UCSD-AML1 (cell line): ENCODE measurements at regions not wholly inside any gene's neighbourhood (a gene's known extent, or its start where the extent isn't known, plus 50 kb on each side); places are given as distances from the start of the nearest gene placed in this dataset.
"Not testable (repeated sequence)": the region's sequence is repeated elsewhere in the genome, so short reads cannot be mapped to it uniquely, and the experiment has no call there.

Experiments used
- DNase-seq: peaks from one replicate; lab custom pipeline; 2025; ENCODE audit not compliant: unreplicated experiment; lab: John Stamatoyannopoulos, UW

DNA sequence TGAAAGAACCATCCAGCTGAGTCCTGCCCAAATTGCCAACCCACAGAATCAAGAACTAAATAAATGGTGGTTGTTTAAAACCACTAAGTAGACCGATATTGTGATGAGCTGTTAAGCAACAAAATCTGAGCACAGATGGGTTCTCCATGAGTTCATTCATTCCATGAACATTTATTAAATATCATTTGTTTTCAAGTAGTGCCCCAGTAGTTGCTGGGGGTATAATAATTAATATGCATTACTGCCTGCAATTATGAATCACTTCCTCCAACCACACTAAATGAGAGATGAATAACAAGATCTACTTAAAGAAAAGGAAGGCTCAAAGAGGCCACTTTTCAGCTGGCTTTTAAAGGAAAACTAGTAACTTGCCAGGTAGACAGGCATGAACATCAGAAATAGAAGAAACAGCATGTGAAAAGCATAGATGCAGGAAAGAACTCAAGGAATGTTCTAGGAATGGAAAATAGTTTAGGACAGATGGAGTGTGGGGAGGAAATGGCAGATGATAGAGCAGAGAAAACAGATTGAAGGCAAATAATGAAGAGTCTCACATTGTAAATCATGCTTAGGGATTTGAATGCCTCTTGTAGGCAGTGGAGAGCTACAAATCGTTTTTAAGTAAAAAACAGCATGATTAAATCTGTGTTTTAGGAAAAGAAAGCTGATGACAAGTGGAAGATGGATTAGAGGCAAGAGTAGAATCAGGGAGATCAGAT, 641.7 kb upstream of the DIPK2B start:
- DNase-seq: no peak

DNA sequence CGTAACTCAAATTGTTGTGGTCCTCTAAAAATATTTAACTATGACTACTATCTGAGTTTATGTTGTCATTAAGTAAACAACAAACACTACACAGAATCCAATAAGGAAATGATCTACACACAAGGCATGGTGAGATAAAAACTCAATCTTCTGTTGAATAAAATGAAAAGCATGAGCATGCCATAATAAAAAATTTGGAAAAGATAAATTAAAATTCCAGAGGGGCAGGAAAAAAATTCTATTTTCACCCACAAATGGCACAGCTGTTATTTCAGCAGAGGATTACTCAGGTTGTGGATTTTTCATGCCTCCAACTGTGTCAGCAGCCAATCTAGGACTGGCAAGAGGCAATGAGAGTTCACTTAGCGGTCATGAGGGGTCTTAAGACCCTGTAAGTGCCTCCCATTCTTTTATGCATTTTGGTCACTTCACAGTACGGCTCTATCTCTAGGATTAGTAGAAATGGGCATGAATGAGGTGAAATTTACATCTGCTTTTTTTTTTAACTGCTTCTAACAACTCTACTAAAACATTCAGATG, 639.8 kb upstream of the DIPK2B start:
- DNase-seq: no peak

DNA sequence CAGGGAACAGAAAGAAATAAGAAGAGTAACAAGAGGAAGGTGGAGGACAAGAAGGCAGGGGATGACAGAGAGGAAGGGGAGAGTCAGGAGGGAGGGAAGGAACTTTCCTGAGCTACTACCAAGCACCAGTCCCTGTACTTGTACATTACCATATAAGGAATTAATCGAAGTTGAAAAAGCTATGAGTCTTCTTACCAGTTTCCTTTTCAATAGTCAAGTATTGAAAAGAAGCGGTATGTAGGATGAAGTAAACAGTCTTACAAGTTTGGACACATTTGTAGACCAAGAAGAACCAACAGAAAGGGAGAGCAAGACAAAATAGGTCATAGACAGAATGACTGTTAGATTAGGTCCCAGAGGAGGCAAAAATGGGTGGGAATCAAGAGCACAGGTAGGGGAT, 629.7 kb upstream of the DIPK2B start:
- DNase-seq: no peak

DNA sequence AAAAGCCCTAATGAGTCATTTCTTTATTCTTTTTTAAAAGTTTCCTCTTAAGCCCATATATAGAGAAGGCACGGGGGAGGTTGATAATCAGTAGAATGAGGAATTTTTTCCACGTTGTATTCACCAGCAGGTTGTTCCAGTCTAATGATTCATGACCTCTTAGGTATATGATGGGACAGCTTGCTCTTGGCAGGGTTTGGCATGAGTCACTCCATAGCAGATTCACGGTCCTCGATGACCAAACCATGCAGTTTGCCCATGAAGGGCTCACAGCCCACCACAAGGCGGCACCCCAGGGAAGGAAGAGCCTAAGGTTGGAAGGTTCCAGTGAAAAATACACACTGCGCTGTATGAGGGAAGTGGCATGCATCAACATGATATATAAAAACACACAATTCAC, 623.8 kb upstream of the DIPK2B start:
- peak; percentile 21 for DNase-seq

DNA sequence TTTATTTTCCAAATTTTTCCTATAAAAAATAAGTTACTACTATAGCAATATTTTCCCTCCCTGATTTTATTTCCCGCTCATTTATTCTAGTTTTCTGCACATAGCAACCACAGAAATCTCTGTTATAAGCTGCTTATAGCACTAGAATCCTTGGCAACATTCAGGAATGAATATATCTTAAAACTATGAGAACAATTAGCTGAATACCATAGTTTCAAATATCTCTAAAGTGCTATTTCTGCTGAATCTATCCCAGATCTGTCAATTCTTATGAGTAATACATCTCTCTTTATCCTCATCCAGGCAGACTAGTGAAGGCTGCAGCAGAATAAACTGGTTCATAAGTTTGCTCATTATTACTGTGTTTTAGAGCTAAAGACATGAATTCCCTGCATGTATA, 622.9 kb upstream of the DIPK2B start:
- DNase-seq: no peak

DNA sequence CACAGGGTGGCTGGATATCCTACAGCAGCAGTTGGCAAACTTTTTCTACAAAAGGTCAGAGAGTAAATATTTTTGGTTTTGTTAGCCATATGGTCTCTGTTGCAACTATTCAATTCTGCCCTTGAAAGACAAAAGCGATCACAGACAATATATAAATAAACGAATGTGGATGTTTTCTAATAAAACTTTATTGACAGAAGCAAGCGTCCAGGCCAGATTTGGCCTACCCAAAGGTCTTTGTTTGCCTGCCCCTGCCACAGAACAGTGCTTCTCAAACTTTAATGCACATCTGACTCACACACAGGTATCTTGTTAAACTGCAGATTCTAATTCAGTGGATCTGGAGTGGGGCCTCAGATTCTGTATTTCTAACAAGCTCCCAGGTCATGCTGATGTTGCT, 621.4 kb upstream of the DIPK2B start:
- DNase-seq: no peak

DNA sequence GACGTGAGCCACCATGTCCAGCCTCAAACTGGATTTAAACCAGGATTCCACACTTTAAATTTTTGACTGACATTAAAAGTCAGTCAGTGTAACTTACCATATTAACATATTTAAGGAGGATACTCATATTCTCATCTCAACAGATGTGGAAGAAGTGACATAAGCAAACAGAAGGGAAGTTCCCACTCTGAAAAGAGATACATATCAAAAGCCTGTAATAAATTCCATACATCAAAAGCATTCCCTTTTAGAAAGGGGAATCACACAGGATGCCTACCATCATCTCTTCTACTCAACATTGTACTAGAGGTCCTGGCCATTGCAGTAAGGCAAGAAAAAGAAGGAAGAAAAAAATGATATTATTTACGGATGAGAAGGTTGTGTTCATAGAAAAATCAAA, 618.2 kb upstream of the DIPK2B start:
- DNase-seq: no peak

DNA sequence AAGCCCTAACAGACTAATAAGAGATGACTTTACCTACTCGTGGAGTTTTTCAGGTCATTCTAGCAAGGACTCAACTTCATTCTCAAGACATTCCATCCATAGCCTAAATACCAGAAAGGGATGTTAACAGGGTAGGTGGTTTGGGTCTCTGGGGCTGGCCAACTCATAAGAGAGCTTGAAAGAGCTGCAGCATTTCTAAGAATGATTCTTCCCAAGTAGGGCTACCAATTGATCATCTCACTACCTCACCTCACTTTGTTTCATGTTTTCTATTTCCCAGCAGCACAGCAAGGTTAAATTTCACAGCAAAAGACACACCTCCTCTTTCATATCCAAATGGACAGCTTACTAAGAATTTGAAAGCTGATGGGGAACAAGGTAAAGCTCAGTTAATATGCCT, 614.8 kb upstream of the DIPK2B start:
- DNase-seq: no peak

DNA sequence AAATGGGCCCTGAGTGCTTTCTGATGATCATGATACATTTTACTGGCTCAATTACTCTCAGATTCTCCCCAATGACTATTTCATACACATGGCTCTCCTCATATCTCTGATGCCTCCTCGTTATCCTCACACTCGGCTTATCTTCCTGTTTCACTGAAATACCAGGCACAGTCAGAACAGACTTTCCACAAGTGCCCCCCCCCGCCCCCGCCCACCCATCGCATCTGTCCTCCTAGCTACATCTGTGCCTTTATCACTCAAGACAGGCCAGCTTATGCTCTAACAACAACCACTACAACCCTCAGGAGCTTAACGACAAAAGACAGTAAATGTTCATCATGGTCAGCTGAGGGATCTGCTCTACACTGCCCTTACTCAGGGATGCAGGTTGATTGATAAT, 610.6 kb upstream of the DIPK2B start:
- DNase-seq: no peak

DNA sequence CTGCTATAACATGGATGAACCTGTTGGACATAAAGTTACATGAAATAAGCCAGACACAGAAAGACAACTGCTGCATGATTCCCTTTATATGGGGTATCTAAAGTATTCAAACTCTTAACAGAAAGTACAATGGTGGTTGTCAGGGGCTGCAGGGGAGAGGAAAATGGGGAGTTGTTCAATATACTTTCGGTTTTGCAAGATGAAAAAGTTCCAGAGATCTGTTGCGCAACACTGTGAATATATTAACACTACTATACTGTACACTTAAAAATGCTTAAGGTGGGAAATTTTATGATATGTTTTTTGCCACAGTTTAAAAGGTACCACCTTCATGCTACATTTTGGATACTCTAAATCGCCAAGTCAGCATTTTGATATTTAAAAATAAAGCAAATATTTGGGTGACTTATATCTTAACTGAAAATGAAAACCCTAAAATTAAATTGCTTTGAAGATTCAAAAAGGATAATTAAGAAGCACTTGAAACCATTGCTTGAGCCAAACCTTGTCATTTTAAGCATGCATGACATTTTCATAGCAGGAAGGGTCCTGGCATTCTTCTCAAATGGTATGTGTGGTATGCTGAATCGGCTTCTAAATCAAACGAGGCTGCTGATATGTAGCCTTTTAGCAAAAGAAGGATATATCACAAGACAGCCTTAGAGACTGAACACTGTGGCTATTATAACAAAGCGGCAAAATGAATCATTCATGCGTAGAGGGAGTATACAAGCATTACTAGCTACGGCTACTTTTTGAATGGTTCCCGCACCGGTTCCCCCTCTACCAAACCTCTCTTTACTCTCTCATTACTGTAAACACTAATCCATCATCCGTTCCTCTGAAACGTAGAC, 607.1 kb upstream of the DIPK2B start:
- no peak for DNase-seq

DNA sequence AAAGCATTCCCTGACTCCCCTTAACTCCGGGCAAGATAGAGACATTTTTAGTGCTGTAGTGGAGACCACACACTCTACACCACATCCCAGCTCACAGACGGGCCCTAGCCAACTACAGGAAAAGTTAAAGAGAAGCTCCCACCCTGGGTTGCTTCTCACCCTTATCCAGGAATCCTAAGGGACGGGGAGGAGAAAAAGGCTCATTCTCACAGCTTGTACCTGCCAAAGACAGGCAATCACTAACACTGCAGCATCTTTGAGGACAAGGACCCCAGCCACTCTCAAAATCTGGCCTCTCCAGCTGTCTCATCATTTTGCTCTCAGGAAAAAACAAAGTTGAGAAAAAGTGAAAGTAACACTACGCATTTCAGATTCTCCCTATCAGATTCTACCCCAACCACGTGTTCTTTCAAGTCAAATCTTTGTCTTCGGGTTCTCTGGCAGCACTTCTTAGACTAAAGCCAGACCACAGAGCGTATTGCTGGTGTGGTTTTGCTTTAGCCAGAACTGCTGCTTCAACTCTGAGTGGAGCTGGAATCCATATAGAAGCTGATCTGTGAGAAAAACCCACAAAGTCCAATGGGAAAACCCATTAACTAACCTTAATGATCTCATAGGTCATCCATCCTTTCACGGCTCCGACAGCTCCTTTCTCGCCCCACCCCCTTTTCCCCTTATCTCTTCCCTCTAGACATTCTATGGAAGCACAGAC, 605.9 kb upstream of the DIPK2B start:
- DNase-seq: no peak

DNA sequence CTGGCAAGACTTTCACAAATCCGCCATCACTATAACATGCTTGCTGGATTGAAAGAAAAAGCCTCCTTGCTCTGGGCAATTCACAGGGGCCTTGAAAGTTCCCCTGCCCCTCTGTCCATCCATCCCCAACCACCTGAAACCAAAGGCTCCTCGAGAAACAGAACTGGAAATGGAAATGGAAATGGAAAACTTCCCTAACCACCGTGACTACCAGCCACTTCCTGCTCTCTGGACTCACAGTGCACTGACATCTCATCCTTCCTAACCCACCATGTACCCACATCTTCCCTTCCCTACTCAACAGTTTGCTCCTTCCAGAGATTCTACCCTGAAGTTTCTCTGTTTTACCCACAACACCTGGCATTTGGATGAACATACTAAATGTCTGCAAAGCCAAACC, 603.6 kb upstream of the DIPK2B start:
- DNase-seq: no peak

DNA sequence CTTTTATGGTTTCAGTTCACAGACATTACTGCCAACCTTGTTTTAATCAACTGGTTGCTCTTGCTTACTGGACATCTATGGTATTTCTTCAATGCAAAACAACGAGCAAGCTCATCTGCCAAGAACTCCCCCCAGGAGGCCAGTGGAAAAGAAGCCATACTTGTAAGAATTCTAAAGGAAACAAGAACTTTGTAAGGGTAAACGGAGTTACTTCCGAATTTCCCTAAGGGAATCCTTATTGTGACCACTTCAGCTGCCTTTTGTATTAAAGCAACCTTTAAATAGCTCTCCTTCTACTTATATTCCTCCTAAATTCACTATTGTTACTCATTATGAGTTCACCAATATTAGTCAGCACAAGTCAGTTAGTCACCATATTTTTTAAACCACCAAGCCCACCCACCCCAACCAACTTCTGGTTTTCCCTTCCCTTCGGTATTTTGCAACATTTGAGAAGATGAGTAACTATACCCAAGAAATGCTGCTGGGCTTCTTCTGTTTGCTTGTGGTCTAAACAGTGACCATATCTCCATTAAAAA, 602.8 kb upstream of the DIPK2B start:
- DNase-seq: no peak

DNA sequence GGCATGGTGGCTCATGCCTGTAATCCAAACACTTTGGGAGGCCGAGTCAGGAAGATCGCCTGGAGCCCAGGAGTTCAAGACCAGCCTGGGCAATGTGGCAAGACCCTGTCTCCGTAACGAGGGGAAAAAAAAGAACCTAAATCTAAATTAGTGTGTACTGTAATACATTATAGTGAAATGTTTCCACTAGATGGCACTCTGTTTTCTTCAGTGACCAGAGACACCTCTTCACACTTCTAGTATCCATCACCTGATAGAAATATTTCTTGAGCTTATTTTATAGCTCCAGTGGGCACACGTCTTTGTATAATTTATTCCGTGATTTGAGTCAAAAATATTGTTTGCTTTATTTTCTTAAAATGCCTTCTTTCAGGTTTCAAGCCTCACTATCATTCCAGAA, 600.9 kb upstream of the DIPK2B start:
- no peak for DNase-seq

DNA sequence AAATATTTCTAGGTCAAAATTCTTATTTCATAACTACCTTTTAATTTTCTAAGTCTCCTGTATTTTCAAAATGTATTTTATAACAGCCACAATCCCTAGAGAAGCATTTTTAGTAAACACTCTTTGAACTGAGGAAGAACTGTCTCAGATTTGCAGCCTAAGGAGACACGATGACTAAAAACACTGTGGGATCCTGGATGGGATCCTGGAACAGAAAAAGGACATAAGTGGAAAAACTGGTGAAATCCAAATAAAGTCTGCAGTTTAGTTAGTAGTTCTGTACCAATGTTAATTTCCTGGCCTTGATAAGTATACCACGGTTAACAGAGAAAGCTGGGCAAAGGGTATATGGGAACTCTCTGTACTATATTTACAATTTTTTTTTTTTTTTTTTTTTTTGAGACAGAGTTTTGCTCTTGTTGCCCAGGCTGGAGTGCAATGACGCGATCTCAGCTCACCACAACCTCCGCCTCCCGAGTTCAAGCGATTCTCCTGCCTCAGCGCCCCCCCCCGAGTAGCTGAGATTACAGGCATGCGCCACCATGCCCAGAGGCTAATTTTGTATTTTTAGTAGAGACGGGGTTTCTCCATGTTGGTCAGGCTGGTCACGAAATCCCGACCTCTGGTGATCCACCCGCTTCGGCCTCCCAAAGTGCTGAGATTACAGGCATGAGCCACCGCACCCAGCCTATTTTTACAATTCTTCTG, 600.2 kb upstream of the DIPK2B start:
- DNase-seq: not testable (repeated sequence)

DNA sequence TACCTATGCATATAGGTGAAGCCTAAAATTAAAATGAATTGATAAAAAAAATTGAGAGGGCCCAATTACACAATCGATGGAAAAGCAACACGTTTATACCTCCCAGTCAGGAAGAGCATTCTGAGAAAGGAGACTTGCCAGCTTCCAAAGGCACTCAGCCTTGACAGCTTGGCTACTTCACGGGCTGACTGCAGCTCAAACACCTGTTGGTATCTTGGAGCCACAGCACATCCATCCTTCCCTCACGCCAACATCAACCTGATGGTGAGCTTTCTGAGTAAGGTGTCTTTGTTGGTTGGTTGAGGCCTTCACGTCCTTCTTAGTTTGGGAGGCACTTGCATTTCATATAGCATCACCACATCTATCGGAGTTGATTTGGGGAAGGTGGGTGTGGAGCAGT, 598.9 kb upstream of the DIPK2B start:
- no peak for DNase-seq

DNA sequence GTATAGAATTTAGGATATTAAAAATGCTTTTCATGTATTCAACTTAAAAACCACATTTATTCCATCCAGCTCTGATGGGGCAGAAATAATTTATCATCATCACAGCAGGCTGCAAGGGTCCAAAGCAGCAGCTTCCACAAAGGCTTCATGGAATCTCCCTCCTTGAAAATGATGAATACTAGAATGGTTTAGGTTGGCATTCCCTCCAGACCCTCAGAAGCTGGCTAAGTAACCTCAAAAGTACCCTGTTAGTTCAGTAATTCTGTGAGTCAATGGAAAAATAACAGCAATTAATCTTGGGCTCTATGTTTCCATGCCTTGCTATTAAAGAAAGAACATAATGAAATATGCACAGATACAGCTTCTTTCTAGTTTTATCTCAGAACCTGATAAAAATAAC, 594.9 kb upstream of the DIPK2B start:
- no peak for DNase-seq

DNA sequence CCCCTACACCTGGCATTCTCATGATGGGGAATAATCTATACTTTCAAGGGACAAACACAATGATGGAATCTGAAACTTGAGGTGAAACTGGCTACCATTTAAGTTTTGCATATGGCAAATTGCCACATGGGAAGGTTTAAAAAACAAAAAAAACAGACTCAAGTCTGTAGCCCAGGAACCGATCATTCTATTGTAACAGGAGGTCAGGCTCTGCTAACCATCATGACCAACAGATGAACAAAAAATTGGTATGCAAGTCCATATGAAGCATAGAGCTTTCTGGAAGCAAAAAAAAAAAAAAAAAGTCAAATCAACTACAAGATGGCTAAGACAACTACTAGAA, 594.3 kb upstream of the DIPK2B start:
- no peak for DNase-seq

DNA sequence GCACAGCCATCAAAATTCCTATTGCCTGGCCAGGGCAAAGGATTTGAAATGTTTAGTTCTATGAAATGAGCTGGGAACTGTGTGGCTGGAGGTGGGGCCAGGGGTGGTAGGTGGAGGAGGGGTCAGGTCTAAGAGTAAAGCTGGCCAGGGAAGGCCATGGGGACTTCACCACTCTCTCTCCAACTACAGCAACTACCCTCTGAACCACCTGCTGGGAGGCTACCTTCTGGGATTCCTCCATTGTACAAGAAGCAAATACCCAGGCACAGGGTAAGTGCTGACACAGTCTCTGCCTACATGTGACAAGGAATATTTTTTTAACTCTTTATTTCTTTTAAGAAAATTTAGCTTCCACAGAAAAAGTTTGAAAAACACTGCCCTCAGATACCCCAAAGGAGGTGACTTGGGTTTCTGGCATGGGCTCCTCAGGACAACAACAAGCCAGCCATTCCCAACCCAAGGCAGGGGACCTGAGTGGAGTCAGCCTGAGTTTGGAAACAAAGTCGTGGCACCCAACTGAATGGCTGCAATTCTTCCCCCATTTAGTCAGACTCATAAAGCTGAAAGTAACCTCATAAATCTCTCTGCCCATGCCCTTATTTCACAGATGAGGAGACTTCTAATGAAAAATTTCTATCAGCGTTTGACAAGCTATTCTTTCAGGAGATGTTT, 593.8 kb upstream of the DIPK2B start:
- DNase-seq: no peak

DNA sequence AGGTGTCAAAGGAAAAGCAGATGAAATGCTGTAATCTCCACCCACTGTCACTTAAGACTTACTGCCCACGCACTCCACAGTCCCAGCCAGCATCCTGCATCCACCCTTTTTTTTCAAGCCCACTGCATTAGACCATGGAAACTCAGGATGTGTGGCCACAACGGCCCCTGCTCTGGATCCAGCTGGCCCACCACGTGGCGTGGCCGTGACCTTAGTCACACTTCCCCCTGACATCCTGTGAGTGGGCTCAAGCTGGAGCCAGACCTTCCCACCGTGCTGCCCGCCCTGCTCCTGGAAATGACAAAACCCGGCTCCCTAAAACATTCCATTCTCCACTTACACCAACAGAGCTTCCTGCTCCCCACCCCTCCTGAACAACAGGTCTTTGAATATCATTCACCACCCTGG, 588.3 kb upstream of the DIPK2B start:
- peak; percentile 52 for DNase-seq
